HFFc6 (cell line): ENCODE measurements at regions not wholly inside any gene's neighbourhood (a gene's known extent, or its start where the extent isn't known, plus 50 kb on each side); places are given as distances from the start of the nearest gene placed in this dataset.
A peak's percentile ranks its signal among the peaks of the same experiment; 100 is the strongest.

ENCODE experiments used
- DNase-seq: peaks from one replicate; pipeline ENCODE4 v3.0.0-alpha.2; 2018
- H3K27ac Mint-ChIP-seq: 2 replicates; pipeline ENCODE4 v1.8.0; 2020; ENCODE audit warnings: mild to moderate bottlenecking, mixed read lengths
- H3K27me3 Mint-ChIP-seq: 2 replicates; pipeline ENCODE4 v1.8.0; 2021; ENCODE audit warnings: mild to moderate bottlenecking, moderate library complexity, mixed read lengths; ENCODE audit not compliant: insufficient read depth
- H3K36me3 Mint-ChIP-seq: 2 replicates; pipeline ENCODE4 v1.8.0; 2021; ENCODE audit warnings: low read depth, mixed read lengths
- H3K4me1 Mint-ChIP-seq: 2 replicates; pipeline ENCODE4 v1.8.0; 2020; ENCODE audit warnings: low read depth, mixed read lengths
- H3K4me3 Mint-ChIP-seq: 2 replicates; pipeline ENCODE4 v1.8.0; 2020; ENCODE audit warnings: mild to moderate bottlenecking, moderate library complexity, mixed read lengths
- H3K9me3 Mint-ChIP-seq: 2 replicates; pipeline ENCODE4 v1.8.0; 2020; ENCODE audit warnings: mild to moderate bottlenecking, mixed read lengths
- TF ChIP-seq, protein P1 (sequence below): fragments of 200-600 bp; sonication (generic); IDR thresholded peaks from 2 replicates; pipeline ENCODE4 v1.5.0; 2021; ENCODE audit warnings: antibody characterized with exemption, mild to moderate bottlenecking

- no peaks in the 10 kb centered on the region; the same call in 1 of the 2 replicates for H3K9me3 Mint-ChIP-seq
- no peak overlapping the region for H3K27ac Mint-ChIP-seq
- 0 out of 2 replicates have a peak overlapping the region, but pooled peaks have one; percentile 17 for H3K4me3 Mint-ChIP-seq
- DNase-seq = no peak
- peaks cover 5% of the 10 kb centered on the region for H3K27me3 Mint-ChIP-seq
- no peaks in the 10 kb centered on the region for H3K36me3 Mint-ChIP-seq
- peaks cover 11% of the 10 kb centered on the region for H3K4me1 Mint-ChIP-seq
- TF ChIP-seq, protein P1, sequence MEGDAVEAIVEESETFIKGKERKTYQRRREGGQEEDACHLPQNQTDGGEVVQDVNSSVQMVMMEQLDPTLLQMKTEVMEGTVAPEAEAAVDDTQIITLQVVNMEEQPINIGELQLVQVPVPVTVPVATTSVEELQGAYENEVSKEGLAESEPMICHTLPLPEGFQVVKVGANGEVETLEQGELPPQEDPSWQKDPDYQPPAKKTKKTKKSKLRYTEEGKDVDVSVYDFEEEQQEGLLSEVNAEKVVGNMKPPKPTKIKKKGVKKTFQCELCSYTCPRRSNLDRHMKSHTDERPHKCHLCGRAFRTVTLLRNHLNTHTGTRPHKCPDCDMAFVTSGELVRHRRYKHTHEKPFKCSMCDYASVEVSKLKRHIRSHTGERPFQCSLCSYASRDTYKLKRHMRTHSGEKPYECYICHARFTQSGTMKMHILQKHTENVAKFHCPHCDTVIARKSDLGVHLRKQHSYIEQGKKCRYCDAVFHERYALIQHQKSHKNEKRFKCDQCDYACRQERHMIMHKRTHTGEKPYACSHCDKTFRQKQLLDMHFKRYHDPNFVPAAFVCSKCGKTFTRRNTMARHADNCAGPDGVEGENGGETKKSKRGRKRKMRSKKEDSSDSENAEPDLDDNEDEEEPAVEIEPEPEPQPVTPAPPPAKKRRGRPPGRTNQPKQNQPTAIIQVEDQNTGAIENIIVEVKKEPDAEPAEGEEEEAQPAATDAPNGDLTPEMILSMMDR = no peak
These were observed 55.8 kb upstream of the IYD start for GRCh38 chr6:150312844-150313584.

GRCh38 chr6:150313781-150314180 is 55.0 kb upstream of the IYD start:
- Mint-ChIP-seq H3K27me3 (peaks cover 2% of the 10 kb centered on the region), H3K9me3 (no peaks in the 10 kb centered on the region; the same call in 1 of the 2 replicates), H3K4me1 (peaks cover 11% of the 10 kb centered on the region), H3K4me3 (no peak overlapping the region), H3K27ac (no peak overlapping the region), H3K36me3 (no peaks in the 10 kb centered on the region)
- TF ChIP-seq, protein P1 = no peak
- no peak for DNase-seq

DNA sequence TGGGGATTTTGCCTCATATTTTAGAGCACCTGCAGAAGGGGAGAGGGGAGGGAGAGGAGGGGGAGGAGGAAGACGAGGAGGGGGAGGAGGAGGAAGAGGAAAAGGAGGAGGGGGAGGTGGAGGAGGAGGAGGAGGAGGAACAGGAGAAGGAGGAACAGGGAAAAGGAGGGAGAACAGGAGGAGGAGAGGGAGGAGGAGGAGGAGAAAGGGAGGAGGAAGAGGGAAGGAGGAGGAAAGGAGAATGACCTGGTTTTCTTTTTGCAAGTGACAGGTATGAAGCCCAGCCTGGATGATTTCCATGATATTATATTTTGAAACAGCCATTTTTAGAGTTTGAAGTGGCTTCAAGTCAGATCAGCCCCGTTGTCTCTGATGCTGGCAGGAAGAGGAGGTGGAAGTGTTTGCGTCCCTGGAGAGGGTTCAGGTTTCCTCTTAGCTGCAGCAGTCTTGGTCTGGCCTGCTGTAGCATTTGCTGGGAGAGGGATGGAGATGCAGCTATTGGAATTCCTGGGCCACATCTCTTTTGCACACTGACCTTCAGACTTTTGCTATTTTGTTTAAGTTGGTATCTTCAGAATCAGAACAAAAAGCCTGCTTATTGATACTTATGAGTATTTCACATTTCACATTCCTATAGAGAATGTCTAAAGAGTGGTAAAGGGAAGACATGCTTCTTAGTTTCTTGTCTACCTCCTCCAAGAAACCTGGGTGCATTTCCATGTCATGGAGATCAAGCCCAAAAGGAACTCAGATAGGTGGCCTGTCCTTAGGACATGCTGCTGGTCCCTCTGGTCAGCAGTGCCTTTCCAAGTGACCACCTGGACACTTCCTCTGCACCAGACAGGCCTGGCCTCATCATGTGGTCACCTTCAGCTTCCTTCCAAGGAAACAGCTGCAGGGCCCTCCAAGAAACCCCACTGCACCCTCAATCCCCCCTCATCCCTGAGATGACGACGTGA is 54.3 kb upstream of the IYD start:
- H3K27ac Mint-ChIP-seq = no peak overlapping the region
- peaks cover 2% of the 10 kb centered on the region for H3K27me3 Mint-ChIP-seq
- H3K36me3 Mint-ChIP-seq = no peaks in the 10 kb centered on the region
- no peak overlapping the region for H3K4me3 Mint-ChIP-seq
- TF ChIP-seq, protein P1 = no peak
- no peaks in the 10 kb centered on the region; the same call in 1 of the 2 replicates for H3K9me3 Mint-ChIP-seq
- peaks cover 11% of the 10 kb centered on the region for H3K4me1 Mint-ChIP-seq
- DNase-seq = no peak

DNA sequence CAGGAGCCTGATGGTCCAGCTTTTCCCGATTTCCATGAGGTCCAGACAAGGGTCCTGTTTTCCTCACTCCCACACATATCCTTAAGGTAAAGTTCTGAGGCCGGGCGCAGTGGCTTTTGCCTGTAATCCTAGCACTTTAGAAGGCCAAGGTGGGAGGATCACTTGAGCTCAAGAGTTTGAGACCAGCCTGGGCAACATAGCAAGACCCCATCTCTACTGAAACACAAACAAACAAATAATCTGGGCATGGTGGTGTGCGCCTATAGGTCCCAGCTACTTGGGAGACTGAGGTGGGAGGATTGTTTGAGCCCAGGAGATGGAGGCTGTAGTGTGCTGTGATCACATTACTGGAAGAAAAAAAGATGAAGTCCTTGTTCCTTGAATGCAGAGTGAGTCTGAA is 53.2 kb upstream of the IYD start:
- peaks cover 2% of the 10 kb centered on the region; the same call in 1 of the 2 replicates for H3K27me3 Mint-ChIP-seq
- no peaks in the 10 kb centered on the region for H3K36me3 Mint-ChIP-seq
- no peaks in the 10 kb centered on the region; the same call in 1 of the 2 replicates for H3K9me3 Mint-ChIP-seq
- H3K4me3 Mint-ChIP-seq = no peak overlapping the region
- peaks cover 11% of the 10 kb centered on the region for H3K4me1 Mint-ChIP-seq
- no peak overlapping the region for H3K27ac Mint-ChIP-seq
- DNase-seq = no peak
- TF ChIP-seq, protein P1 = no peak

DNA sequence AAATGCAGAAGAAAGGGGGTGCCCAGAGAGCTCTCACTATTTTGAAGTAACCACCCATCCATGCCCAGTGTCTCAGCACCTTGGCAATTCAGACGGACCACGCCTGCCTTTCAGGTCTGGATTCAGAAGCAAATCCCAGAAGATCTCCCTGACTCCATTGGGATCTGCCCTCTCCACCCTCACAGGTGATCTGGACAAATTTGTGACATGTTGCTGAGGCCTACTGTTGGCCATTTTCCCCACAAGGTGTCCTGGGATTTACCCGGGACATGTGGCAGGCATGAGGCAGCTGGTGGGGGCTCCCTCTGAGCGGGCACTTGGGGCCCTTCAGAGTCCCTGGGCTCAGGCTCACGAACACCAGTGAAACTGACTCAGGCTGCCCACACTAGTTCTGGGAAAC is 51.9 kb upstream of the IYD start:
- Mint-ChIP-seq H3K4me1 (peaks cover 10% of the 10 kb centered on the region), H3K27me3 (peaks cover 7% of the 10 kb centered on the region), H3K9me3 (no peaks in the 10 kb centered on the region; the same call in 1 of the 2 replicates), H3K36me3 (no peaks in the 10 kb centered on the region), H3K27ac (no peak overlapping the region), H3K4me3 (no peak overlapping the region)
- TF ChIP-seq, protein P1 = no peak
- DNase-seq = no peak
